ENCODE measurements at regions not wholly inside any gene's neighbourhood (a gene's known extent, or its start where the extent isn't known, plus 50 kb on each side); places are given as distances from the start of the nearest gene placed in this dataset.
A peak's percentile ranks its signal among the peaks of the same experiment; 100 is the strongest.

DNA sequence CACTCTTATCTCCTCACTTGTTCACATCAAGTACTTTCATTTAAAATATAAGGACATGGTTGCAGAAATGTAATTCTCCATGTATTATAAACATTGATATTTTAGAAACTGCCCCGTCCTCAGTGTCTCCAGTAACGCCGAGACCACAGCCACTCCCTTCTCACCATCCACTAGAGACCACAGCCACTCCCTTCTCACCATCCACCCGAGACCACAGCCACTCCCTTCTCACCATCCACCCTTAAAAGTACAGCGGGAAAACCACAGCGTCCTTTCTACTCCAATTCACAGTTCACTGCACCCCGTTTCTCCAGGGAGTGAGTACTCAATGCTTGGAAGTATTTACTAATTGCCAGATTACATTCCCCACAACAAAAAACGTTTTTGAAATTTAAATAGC is 1452.2 kb upstream of the ACVR2A start:
- DNase-seq (peak; percentile 36), ATAC-seq (ENCODE audit: low read depth) (no peak)
- ChIA-PET CTCF (no interaction called here), POLR2A (no interaction called here)
- Histone ChIP-seq H3K4me2 (replicated peaks; ENCODE audit: low read depth, low read length, poor library complexity, severe bottlenecking) (no peak overlapping the region), H3K27ac (ENCODE audit: low read length in 2 of 2) (peak overlapping the region in 1 of 2 donors; percentile 44), H3K4me3 (ENCODE audit: control extremely low read depth in 1 of 5, extremely low read depth in 1 of 5, insufficient read depth in 1 of 5, low read depth in 2 of 5, low read length in 4 of 5) (no peak overlapping the region), H4K20me1 (ENCODE audit: control insufficient read depth, insufficient read depth, low read length, poor library complexity, severe bottlenecking) (no peaks in the 10 kb centered on the region), H3K36me3 (replicated peaks in 1 of 2; ENCODE audit: control extremely low read depth in 1 of 2, control insufficient read depth in 1 of 2, extremely low read depth in 1 of 2, insufficient read depth in 2 of 2, low read length in 1 of 2) (no peaks in the 10 kb centered on the region), H3K79me2 (ENCODE audit: control insufficient read depth, insufficient read depth, low read length) (no peaks in the 10 kb centered on the region), H3K9ac (ENCODE audit: low read length) (no peak overlapping the region), H2AFZ (ENCODE audit: insufficient read depth, low read depth, low read length, poor library complexity, severe bottlenecking) (no peak overlapping the region), H3K4me1 (ENCODE audit: control insufficient read depth in 2 of 2, insufficient read depth in 2 of 2, low read length in 2 of 2) (no peaks in the 10 kb centered on the region), H3K9me3 (ENCODE audit: control extremely low read depth in 1 of 3, control insufficient read depth in 2 of 3, insufficient read depth in 1 of 3, low read length in 2 of 3) (peaks cover 0 to 7% (median 0%) of the 10 kb centered on the region in 3 donors), H3K27me3 (replicated peaks in 1 of 4; ENCODE audit: control extremely low read depth in 1 of 4, control insufficient read depth in 3 of 4, insufficient read depth in 4 of 4, low read length in 3 of 4) (no peaks in the 10 kb centered on the region)
- H3K4me3 Mint-ChIP-seq: no peak overlapping the region
- intact Hi-C loops (cut with micrococcal nuclease): no loop called here
- WGBS (ENCODE audit: insufficient coverage): 66% methylated on average over 4 of the region's 8 CpGs
- no peaks in the 10 kb centered on the region for H3K4me1 Mint-ChIP-seq
- no peak for TF ChIP-seq EZH2 (IDR thresholded peaks at IDR 0.05; ENCODE audit: borderline replicate concordance, insufficient read depth, low read depth, low read length, poor library complexity, severe bottlenecking)
- TF ChIP-seq, protein P1, sequence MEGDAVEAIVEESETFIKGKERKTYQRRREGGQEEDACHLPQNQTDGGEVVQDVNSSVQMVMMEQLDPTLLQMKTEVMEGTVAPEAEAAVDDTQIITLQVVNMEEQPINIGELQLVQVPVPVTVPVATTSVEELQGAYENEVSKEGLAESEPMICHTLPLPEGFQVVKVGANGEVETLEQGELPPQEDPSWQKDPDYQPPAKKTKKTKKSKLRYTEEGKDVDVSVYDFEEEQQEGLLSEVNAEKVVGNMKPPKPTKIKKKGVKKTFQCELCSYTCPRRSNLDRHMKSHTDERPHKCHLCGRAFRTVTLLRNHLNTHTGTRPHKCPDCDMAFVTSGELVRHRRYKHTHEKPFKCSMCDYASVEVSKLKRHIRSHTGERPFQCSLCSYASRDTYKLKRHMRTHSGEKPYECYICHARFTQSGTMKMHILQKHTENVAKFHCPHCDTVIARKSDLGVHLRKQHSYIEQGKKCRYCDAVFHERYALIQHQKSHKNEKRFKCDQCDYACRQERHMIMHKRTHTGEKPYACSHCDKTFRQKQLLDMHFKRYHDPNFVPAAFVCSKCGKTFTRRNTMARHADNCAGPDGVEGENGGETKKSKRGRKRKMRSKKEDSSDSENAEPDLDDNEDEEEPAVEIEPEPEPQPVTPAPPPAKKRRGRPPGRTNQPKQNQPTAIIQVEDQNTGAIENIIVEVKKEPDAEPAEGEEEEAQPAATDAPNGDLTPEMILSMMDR (IDR thresholded peaks at IDR 0.05): no peak
- no peak overlapping the region for H3K27ac Mint-ChIP-seq
- H3K9me3 Mint-ChIP-seq (ENCODE audit: insufficient read depth): no peaks in the 10 kb centered on the region
- H3K27me3 Mint-ChIP-seq: peaks cover 7% of the 10 kb centered on the region

GRCh38 chr2:146392186-146392585 is 1452.6 kb upstream of the ACVR2A start:
- H3K9me3 Mint-ChIP-seq (ENCODE audit: insufficient read depth): no peaks in the 10 kb centered on the region
- H3K36me3 ChIP-seq (replicated peaks in 1 of 2; ENCODE audit: control extremely low read depth in 1 of 2, control insufficient read depth in 1 of 2, extremely low read depth in 1 of 2, insufficient read depth in 2 of 2, low read length in 1 of 2): no peaks in the 10 kb centered on the region
- TF ChIP-seq, protein P1 (IDR thresholded peaks at IDR 0.05): no peak
- no peak for TF ChIP-seq EZH2 (IDR thresholded peaks at IDR 0.05; ENCODE audit: borderline replicate concordance, insufficient read depth, low read depth, low read length, poor library complexity, severe bottlenecking)
- no peak overlapping the region for H3K4me3 Mint-ChIP-seq
- ATAC-seq (ENCODE audit: low read depth): no peak
- no peak overlapping the region for H2AFZ ChIP-seq (ENCODE audit: insufficient read depth, low read depth, low read length, poor library complexity, severe bottlenecking)
- WGBS (ENCODE audit: insufficient coverage): 66% methylated on average over 5 of the region's 10 CpGs
- H3K4me3 ChIP-seq (ENCODE audit: control extremely low read depth in 1 of 5, extremely low read depth in 1 of 5, insufficient read depth in 1 of 5, low read depth in 2 of 5, low read length in 4 of 5): no peak overlapping the region
- H3K4me1 Mint-ChIP-seq: no peaks in the 10 kb centered on the region
- no peaks in the 10 kb centered on the region for H4K20me1 ChIP-seq (ENCODE audit: control insufficient read depth, insufficient read depth, low read length, poor library complexity, severe bottlenecking)
- no peaks in the 10 kb centered on the region for H3K27me3 ChIP-seq (replicated peaks in 1 of 4; ENCODE audit: control extremely low read depth in 1 of 4, control insufficient read depth in 3 of 4, insufficient read depth in 4 of 4, low read length in 3 of 4)
- no peak overlapping the region for H3K4me2 ChIP-seq (replicated peaks; ENCODE audit: low read depth, low read length, poor library complexity, severe bottlenecking)
- intact Hi-C loops (cut with micrococcal nuclease): no loop called here
- ChIA-PET POLR2A (no interaction called here), CTCF (no interaction called here)
- H3K79me2 ChIP-seq (ENCODE audit: control insufficient read depth, insufficient read depth, low read length): no peaks in the 10 kb centered on the region
- no peak for DNase-seq
- H3K4me1 ChIP-seq (ENCODE audit: control insufficient read depth in 2 of 2, insufficient read depth in 2 of 2, low read length in 2 of 2): no peaks in the 10 kb centered on the region
- H3K27ac Mint-ChIP-seq: no peak overlapping the region
- H3K9ac ChIP-seq (ENCODE audit: low read length): no peak overlapping the region
- no peak overlapping the region for H3K27ac ChIP-seq (ENCODE audit: low read length in 2 of 2)
- peaks cover 0 to 7% (median 0%) of the 10 kb centered on the region in 3 donors for H3K9me3 ChIP-seq (ENCODE audit: control extremely low read depth in 1 of 3, control insufficient read depth in 2 of 3, insufficient read depth in 1 of 3, low read length in 2 of 3)
- H3K27me3 Mint-ChIP-seq: peaks cover 7% of the 10 kb centered on the region
